SK-N-DZ (cell line): ENCODE measurements at regions not wholly inside any gene's neighbourhood (a gene's known extent, or its start where the extent isn't known, plus 50 kb on each side); places are given as distances from the start of the nearest gene placed in this dataset.

Experiments
- DNase-seq: peaks from one replicate; pipeline ENCODE4 v3.0.0-alpha.2; 2015; ENCODE audit warnings: low spot score

DNA sequence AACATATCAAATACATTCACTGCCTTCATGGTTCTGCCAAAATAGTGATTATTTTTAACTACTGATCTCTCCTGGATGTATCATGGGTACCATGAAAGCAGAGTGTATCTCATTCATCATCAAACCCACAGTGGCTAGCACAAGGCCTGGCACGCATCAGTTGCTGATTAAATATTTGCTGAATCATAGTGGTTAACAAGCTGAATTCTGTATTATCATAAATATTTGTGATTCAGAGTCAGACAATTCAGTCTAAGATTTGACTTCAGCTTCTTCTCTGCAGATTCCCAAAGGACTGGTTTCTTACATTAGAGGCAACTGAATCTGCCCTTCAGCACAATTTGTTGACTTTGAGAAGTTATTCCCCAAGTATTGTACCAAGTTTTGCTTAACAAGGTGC is 715.8 kb upstream of the LRRC4C start:
- no peak for DNase-seq

DNA sequence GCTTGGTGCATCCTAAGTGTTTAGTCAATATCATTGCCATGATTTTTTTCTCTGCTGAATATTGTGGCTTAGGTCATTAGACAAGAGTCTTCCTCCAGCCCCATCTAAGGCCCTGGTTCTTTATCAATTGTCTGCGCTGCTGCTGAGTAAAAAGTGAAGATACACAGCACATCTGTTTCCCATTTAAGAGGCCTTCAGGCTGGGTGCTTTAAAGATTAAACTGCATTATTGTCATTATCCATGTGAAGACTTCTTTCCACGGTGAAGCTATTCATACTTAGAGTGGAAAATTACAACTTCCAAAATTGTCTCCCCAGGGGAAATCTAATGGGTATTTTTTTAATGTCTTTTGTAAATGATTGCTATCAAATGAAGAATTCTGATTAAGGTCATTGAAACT is 719.8 kb upstream of the LRRC4C start:
- DNase-seq = peak; percentile 2

DNA sequence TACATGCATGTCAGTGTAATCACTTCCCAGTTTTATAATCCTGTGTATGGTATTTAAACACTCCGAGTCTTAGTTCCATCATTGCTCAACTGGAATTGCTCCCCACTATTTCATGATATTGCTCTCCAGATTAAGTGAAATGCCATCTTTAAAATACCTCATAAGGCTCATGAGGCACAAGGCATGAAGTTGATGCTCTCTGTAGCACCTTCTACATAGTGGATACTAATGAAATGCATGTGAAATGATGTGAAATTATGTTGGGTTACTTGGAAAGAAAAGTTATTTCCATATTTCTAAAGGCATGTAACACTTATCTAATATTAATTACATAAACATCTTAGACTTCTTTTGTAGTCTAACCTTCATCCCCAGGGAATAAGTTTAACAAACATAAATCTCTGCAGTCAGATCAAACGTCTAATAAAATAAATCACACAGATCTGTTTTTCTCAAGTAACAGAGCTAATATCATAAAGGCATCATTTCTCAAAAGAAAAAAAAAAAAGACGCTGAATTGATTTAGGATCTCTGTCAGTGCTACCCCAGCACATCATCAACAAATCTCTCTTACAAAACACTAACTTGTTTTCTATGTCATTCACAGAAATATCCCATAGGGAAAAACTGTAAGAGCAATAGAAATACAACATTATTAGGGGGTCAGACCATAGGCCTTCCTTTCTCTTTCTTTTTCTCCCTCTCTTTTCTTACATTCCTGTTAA is 736.0 kb upstream of the LRRC4C start:
- no peak for DNase-seq

DNA sequence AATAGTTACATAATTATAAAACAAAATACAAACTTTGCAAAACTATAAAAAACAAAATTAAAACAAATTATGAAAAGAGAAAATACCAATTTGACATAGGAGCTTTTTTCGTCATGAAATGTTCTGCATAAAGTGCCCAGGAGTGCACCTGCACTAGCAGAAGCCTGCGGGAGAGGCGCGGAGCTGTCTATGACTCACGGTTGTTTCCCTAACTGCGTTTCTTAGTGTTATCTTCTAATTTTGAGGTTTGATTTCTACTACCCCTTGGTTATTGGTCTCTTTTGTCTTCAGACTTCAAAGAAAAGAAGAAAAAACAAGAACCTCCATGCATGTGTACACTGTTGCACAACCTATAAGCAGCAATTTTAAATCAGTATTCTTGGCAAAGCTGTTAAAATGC is 740.9 kb upstream of the LRRC4C start:
- DNase-seq = no peak

DNA sequence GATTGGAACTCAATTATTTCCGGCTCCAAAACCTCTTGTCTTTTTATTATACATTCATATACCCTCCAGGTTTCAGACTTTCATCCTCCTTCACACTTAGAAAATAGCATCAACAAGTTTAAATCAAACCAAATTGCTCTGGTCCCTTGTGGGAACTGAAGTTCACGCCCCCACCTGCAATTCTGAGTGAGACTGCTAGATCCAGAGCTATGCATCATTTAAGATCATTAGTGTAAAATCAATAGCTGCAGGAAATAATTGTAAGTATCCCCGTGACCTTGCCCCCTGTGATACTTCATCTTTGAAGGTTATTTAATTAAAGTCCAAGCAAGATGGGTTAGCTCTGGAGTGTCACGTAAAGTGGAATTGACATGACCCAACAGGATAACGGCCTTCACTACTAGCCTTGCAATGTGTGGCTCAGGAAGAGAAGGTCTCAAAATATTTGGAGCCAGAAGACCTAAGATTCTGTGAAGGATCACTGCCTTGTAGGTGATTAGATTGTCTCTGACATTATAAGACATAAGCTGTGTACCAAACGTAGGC is 742.2 kb upstream of the LRRC4C start:
- peak; percentile 46 for DNase-seq

DNA sequence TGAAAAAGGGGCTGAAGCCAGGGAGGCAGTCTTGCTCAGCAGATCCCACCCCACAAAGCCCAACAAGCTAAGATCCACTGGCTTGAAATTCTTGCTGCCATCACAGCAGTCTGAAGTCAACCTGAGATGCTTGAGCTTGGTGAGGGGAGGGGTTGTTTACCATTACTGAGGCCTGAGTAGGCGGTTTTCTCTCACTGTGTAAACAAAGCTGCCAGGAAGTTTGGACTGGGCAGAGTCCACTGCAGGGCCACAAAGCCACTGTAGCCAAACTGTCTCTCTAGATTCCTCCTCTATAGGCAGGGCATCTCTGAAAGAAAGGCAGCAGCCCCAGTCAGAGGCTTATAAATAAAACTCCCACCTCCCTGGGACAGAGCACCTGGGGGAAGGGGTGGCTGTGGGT is 746.1 kb upstream of the LRRC4C start:
- no peak for DNase-seq

DNA sequence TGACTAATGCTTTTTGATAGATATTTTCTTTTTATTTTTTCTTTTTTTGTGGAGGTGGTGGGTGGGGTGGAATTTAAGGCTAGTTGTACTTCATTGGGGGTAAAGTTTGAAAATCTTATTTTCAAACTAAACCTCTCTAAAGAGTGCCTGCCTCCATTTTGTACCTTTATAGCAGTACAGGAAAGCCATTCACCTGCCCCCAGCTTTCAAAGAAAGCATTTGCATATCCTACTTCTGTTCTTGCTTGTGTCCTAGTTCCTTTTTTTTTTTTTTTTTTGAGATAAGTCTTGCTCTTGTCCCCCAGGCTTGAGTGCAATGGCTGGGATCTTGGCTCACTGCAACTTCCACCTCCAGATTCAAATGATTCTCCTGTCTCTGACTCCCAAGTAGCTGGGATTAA is 766.2 kb upstream of the LRRC4C start:
- DNase-seq = no peak

DNA sequence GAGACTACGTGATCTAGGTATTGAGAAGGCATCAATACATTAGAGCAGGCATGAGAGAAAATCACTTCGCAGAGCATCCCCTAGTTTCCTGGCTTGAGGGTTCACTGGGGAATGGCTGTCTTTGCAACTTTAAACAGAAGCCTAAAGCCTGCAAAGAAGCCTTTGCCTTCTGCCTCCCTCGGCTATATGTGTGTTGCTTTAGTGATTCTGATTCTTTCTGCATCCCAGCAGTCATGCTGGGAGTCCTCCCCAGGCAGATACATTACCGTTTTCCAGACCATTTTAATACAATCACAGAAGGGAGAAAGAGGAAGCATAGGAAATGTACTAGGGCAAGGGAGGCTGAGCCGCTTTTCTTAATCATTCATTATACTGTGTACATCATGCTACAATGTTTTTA is 773.2 kb upstream of the LRRC4C start:
- DNase-seq = no peak

DNA sequence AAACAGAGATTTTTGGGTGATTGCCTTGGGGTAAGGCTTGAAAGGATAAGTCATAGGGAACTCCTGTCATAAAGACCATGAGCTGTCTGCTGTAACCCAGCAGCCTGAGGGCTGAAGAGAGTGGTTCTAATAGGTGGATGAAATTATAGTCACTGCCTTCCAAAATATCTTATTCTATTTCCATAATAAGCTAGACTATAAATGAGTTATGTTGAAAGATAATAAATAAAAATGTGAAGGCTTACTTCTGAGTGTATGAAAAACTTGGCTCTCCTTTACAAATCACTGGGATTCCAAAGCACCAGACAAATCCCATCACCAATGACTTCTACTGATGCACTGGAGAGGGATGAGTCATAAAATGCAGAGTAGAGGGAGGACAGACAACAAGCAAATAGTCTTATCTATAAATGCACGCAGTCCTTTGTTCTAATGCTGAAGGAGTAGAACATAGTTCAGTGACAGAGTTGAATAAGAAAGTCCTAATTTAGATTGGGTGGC is 775.0 kb upstream of the LRRC4C start:
- DNase-seq = no peak

DNA sequence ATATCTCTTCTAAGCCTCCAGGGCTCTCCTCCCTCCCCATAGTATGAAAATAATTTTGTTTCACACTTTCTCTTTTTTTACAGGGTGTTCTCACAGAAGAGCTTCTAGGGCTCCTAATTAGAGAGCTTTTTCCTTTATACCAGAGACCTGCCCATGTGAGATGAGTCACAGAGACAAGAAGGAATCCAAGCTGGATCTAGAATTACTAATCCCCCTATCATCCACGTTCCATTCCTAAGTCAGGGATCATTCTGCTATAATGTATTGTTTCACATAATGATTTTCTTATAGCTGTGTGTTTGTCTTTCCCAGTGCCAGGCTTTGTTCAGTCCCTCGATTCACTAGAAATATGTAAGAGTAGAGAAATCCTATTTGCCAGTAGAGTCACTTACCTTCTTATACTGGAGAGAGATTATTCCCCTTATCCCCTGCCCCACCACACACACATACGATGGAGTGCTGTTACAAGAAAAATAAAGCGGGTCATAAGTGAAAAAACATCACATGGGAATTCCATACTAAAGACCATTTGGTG is 778.3 kb upstream of the LRRC4C start:
- DNase-seq = no peak

DNA sequence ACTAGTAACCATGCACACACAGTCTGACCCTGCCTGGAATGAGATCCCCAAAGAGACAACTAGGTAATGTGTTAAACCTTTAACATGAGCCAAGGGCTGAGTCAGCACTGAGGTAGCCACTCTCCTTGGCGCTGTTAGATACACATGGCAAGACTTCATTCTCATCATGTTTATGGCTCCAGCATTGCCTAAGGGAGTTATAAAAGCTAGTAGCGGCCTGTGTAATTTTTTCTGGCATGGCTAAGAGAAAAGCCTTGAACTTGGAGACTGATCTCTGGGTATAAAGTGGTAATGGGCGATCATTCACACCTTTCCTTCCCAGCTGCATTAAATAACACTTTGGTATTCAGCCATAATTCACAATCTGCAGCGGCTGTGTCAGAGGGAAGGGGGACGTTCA is 779.7 kb upstream of the LRRC4C start:
- no peak for DNase-seq

DNA sequence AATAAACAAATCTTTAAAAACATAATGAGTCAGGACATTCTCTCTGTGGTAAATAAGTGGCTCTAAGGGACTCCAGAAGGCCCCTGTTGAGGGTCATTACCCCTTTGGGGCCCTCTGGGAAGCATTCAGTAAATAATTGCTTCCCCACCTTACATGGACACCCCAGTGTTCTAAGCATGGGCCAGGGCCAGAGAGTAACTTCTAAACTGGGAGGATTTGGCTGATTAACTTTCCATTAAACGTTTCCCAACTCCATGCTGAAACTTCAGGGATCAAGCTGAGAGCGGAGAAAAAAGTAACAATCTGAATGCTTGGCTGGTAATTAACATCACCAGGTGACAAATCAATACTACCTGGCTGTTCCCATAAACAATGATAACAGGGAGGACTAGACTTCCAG is 783.9 kb upstream of the LRRC4C start:
- DNase-seq = no peak

DNA sequence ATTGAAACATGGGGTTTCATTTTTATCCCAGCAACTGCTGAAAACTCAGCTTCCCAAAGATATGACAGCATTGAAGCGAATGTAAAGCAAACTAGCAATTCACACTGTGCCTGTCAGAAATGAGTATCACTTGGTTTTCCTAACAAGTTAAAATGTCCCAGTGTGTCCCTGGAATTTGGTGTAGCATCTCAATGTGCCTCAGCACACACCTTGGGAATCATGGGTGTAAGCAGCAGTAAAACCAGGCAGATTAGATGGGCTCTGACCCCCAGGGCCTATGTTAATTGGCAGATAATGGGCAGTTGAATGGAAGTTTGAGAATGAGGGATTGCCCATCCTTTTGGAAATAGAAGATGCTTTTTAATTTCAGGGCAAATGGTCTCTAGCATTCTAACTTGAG is 784.9 kb upstream of the LRRC4C start:
- DNase-seq = no peak

DNA sequence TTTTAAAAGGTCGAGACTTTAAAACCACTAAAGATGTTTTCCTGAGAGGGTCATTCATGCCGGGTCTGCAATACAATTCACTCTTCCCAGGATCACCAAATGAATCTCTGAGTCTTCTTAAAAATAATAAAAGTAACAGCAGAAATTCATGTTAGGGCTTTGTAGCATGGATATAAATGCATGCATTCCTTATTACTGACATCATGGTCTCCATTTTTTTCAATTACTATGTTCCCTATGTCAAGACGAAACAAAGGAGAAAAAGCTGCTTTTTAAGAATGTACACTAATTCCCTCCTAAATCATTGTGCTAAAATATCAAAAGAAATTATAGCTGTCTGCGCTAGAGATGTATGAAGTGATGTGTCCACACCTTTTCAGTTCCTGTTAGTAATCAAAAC is 789.9 kb upstream of the LRRC4C start:
- no peak for DNase-seq

DNA sequence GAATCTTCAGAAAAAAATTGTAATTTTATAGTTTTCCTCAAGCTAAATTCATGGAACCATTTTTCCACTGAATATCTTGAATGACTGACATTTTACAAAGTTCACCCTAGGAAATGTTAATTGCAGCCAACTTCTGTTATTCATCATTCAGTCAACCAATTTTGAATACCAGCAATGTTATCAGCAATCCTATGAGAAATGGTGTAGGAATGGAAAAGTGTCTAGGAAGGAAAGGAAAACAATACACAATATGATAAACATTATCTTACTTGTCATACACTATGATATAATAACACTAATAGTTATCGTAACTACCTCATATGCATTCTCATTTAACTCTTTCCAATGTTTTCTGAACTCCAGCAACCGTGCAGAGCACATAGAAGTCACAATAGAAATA is 790.5 kb upstream of the LRRC4C start:
- no peak for DNase-seq

DNA sequence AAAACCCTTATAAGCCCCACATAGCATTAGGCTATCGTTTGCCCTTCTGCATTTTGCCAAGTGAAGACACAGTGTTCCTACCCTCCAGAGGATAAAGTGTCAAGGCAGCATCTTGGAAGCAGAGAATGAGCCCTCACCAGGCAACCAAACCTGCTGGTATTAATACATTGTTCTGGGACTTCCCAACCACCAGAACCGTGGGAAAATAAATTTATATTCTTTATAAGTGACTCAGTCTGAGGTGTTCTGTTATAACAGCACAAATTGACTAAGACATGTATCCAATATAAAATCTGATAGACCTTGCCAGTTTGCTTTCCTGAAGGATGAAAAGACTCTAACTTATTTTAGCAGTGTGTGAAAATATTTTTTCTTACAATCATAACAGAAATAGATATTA is 792.5 kb upstream of the LRRC4C start:
- no peak for DNase-seq

DNA sequence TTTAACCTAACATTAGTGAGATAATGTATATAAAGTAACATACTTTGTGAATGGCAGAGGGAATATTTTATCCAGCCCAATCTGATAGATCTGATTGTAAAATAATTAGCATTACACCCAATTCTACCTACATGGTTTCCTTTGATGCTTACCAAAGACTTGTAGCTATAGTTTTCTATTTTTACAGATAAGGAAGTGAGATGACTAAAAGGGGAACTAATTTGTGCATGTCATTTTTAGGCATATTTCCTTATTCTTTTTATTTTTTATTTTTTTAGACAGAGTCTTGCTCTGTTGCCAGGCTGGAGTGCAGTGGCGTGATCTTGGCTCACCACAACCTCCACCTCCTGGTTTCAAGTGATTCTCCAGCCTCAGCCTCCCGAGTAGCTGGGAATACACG is 793.7 kb upstream of the LRRC4C start:
- DNase-seq = no peak

DNA sequence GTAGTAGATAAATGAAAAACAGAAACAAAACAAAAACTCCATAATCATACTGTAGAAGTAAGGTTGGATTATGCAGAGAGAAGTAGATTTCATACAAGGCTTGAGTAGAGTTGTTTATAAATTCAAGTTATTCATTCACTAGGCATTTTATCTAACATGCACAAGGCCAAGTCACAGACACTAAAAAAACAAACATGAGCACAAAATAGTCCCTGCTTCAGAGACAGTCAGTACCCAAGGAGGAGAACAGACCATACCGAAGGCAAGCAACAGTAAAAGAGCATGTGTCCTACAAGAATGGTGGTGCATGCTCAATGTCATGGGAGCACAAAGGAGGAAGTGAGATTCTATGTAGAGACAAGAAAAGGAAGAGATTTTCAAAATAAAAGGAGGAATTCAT is 796.5 kb upstream of the LRRC4C start:
- no peak for DNase-seq

DNA sequence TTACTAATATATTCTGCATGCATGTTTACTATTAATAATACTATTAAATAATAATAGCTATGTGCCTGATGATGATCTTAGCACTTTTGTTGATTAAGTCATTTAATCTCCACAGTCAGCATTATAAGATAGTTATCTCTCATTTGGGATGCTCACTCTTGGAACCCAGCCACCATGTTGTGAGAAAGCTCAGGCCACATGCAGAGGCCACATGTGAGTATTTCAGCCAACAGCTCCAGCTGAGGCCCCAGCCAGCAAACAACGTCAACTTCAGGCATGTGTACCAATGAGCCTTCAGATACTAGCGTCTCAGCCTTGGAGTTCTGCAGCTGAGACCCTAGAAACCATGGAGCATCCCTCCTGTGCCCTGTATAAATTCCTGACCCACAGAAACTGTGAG is 798.1 kb upstream of the LRRC4C start:
- DNase-seq = no peak

DNA sequence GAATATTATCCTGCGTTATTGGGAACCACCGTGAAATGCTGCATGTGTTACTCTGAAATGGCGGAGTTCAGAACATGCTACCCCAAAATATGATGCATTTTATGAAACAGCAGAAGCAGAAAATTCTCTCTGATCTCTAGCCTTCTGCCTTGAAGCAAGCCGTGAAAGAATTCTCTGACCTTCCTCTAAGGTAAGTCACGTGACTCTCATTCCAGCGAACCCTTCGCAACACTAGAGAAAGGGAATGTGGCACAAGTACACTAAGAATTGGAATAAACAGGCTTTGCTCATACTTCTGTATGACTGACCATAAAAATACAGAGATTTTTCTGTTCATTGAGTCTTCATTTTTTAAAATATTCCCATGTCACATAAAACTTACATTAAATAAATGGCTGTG is 805.6 kb upstream of the LRRC4C start:
- DNase-seq = no peak

DNA sequence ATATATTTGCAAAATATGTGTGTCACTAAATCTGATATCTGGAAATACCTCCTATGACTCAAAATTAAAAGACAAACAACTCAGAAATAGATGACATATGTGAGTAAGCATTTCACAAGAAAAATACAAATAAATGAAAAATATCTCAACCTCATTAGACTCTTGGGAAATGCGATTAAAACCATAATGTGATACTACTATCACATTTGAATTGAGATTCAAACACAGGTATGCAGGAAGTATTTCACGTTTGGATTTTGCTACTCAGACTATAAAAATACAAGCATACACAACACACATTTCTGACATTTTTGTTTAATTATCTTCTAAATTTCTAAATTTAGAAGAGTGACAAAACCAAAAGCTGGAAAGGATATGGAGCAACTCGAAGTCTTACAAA is 811.9 kb upstream of the LRRC4C start:
- DNase-seq = no peak

DNA sequence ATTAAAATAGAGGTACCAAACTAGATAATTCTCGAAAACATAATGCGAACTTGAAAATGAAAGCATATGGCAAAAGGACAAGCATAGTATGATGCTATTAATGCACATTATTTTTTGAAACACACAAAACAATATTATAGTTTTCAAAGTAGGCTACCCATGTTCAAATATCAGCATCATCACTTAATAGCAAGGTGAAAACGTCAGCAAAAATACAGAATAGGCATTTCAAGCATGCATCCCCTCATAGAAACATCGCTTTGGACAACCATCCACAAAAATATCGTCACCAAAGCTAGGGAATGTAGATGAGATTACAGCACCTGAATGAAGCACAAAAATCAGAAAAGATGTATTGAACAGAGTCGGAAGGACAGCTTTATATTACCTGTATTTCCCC is 814.5 kb upstream of the LRRC4C start:
- no peak for DNase-seq

DNA sequence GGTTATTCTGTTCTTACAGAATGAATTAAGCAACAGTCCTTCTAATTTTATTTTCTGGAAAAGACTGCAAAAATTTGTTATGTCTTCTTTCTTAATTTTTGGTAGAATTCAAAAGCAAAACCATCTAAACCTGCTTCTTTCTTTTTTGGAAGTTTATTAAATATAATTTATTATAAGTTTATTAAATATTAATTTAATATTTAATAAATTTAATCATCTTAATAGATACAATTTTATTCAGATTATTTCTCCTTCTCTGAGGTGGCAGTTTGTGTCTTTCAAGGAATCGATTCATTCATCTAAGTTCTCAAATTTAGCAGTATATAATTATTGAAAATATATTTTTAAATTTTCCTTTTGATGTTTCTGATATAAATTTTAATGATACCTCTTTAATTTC is 837.5 kb upstream of the LRRC4C start:
- no peak for DNase-seq

DNA sequence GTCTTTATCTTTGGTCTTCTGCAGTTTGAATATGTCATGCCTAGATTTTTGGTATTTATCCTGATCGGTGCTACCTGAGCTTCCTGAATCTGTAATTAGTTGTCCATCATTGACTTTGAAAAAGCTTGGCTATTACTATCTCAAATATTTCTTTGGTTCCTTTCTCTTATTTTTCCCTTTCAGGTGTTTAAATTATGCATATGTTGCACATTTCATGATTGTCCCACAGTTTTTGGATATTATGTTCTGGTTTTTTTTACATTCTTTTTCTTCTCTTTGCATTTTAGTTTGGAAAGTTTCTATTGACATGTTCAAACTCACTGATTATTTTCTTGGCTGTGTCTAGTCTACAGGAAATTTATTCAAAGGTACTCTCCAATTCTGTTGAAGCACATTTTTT is 840.3 kb upstream of the LRRC4C start:
- DNase-seq = no peak
